Left renal pelvis (tissue), 4 donors: ENCODE measurements at regions not wholly inside any gene's neighbourhood (a gene's known extent, or its start where the extent isn't known, plus 50 kb on each side); places are given as distances from the start of the nearest gene placed in this dataset.
"Not testable (repeated sequence)": the region's sequence is repeated elsewhere in the genome, so short reads cannot be mapped to it uniquely, and the experiment has no call there.

Experiments used
- DNase-seq, 4 donors: peaks; one replicate each; pipeline ENCODE4 v3.0.0-alpha.2; 2013; ENCODE audit warnings: low read depth in 4 of 4, low spot score in 3 of 4

GRCh38 chr11:34756591-34756990 is 135.7 kb downstream of the EHF start:
- no peak for DNase-seq

- DNase-seq, result no peak
These were observed 134.8 kb downstream of the EHF start for GRCh38 chr11:34755671-34756070.

DNA sequence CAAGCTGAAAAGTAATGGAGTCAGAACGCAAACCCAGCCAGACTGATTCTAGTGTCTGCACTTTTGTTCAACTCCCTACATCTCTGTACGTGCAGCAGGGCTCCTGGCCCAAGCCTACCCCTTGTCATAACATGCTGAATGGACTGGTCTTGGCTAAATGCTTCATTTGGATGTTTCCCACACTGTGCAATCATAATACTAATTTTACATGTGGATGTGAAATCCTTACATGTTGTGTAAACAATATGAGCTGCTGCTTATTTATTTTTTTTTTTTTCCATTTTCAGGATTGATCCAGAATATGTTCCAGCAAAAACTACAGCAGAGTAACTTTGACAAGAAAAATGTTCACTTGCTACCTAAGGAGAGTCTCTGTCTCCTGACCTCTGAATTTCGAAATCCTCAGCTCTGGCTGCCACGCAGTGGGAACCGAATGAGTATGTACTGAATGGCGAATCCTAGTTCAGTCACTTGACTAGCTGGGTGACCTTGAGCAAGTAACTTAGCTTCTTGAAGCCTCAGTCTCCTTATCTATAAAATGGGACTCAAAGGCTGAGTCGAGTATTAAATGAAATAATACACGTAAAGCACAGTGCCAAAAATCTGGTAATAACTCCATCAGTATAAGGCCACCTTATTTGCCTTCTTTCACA is 133.4 kb downstream of the EHF start:
- no peak for DNase-seq

DNA sequence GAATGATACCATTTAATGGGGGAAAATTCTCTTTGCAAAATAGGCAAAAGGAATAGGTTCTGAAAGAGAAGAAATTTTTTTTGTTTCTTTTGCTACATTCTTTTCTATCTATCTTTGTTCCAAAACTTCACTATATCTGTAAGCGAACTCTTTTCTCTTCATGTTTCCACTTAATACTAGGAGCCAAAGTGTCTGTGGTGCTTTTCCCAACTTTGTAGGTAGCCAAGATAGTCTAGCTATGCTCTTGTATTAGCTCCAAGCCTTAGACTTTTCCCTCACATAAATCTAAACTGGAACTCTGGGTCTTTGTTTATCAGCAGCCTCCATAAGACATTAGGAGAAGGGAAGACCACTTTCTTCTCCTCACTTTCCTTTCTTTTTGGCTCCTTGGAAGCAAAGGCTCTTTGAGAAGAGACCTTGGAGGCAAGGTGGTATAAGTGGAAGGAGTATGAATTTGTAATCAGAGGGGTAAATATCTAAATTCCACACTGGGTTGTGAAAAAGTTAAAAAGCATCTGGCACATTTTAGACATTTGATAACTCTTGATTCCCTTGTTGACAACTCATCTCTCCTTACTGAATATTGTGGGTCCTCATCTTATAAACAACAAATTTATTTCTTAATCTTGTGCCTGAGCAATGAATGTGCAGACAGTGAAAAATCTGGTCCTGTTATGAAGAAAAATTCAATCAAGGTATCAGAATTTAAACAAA is 130.0 kb downstream of the EHF start:
- no peak for DNase-seq

GRCh38 chr11:34749666-34750659 is 129.1 kb downstream of the EHF start:
- no peak for DNase-seq

- no peak for DNase-seq
These were observed 127.1 kb downstream of the EHF start for GRCh38 chr11:34748036-34748435.

- DNase-seq, result no peak
These were observed 126.4 kb downstream of the EHF start for GRCh38 chr11:34747251-34747650.

DNA sequence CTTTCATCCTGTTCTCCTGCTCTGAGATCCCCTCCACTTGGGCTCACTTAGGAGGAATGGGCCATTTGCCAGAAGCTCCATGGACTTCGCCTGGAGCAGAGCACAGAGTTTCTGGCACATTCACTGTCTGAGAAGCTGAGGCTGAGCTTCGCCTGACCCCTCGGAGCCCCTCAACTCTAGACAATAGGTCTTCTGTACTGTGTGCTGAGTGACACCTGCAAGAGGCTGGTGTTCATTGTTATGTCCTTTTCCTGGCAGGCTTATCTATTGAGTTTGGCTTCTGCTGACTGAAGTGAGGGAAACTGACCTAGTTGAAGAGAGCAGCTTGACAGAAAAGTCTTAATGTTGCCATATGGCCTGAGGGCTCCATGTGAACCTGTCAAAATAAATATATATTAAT is 124.3 kb downstream of the EHF start:
- DNase-seq, result no peak

DNA sequence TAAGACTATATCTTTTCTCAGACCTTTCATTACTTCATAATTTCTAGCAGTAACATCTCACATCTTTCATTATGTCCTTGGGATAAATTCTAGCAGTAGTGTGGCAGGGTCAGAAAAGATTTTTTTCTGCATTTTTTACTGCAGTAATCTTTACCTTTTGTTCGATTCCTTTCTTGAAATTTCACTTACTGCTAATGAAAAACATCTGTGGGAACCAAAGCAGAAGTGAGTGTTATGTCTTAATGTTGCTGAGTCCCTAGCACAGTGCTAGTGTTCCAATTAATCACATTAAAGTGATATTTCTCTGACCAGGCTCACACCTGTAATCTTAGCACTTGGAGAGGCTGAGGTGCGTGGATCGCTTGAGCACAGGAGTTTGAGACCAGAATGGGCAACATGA is 123.6 kb downstream of the EHF start:
- DNase-seq, result no peak

DNA sequence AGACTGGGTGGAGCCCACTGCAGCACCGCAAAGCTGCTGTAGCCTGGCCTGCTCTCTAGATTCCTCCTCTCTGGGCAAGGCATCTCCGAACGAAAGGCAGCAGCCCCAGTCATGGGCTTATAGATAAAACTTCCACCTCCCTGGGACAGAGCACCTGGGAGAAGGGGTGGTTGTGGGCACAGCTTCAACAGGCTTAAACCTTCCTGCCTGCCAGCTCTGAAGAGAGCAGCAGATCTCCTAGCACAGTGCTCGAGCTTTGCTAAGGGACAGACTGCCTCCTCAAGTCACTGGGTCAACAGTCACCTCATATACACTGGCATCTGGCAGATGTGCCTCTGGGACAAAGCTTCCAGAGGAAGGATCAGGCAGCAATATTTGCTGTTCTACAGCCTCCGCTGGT is 117.3 kb downstream of the EHF start:
- DNase-seq, result no peak

DNA sequence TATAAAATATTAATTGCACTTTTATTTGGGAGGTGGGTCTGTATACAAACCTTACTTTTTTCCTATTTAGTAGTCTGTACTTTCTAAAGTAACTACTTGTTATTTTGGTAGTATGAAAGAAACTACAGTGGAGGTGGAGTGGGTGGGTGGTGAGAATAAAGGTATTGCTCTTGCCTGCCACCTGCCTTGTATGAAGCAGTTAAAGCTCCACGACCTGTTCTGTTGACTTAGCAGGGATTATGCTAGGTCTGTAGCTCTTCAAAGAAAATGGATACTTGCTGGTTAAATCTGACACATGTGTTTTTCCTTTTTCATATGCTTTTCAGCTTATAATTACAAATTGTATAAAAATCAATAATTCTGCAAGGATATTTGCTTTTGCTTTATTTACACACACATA is 111.9 kb downstream of the EHF start:
- no peak for DNase-seq

DNA sequence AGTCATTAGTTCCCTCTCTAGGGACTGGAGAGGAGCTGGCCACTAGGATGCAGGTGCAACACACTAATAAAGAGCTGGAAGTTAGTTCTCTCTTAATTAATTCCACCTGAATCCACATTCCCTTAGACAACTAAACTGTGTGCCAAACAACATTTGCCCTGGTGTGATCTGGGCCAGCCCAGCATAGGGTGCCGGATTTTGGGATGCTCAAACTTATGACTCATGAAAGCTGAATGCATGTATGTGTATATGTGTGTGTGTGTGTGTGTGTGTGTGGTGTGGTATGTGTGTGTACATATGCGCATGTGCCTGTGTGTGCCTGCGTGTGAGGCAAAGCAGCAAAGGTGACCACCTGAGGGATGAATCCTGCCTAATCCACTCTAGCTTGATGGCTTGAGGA is 110.7 kb downstream of the EHF start:
- DNase-seq, result no peak

DNA sequence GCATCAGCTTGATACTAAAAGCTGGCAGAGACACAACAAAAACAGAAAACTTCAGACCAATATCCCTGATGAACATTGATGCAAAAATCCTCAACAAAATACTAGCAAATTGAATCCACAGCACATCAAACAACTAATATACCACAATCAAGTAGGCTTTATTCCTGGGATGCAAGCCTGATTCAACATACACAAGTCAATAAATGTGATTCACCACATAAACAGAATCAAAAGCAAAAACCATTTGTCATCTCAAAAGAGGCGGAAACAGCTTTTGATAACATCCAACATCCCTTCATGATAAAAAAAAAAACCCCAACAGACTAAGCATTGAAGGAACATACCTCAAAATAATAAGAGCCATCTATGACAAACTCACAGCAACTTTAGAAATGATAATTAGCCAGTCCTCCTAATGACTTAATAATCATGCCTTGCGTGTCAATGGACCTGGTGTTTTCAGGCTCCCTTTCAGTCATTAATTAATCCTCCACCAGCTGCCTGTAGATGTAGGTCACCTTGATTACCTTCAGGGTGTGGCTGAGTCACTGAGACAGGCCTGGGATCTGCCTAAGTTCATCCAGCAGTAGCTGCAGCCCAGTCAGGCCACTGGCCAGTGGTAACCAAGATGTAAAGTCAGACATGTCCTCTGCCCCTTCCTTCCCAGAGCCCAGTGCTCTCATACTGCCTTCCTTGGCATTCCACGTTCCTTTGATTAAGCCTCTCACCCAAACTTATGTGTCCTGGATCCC is 109.8 kb downstream of the EHF start:
- no peak for DNase-seq

- no peak for DNase-seq
These were observed 107.7 kb downstream of the EHF start for GRCh38 chr11:34728609-34729008.

- no peak for DNase-seq
These were observed 106.4 kb downstream of the EHF start for GRCh38 chr11:34727228-34727737.

DNA sequence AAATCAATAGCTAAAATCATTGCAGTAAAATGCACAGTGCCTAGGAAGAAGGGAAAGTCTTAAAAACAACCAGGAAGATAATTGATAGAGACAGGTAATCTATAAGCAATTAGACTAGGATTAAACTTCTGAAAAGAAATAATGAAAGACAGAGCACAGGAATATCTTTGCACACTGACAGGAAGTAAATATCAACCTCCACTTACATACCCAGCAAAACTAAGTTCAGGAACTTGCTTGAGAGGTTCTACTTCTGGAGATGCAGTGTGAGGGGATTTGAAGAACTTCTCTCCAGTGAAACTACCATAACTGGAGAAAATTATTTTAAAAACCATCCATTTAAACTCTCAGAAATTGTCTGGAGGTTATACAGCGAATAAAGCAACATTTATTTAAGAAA is 104.1 kb downstream of the EHF start:
- DNase-seq, result no peak

- no peak for DNase-seq
These were observed 100.8 kb downstream of the EHF start for GRCh38 chr11:34721646-34722045.

- no peak for DNase-seq
These were observed 98.5 kb downstream of the EHF start for GRCh38 chr11:34719303-34719848.

DNA sequence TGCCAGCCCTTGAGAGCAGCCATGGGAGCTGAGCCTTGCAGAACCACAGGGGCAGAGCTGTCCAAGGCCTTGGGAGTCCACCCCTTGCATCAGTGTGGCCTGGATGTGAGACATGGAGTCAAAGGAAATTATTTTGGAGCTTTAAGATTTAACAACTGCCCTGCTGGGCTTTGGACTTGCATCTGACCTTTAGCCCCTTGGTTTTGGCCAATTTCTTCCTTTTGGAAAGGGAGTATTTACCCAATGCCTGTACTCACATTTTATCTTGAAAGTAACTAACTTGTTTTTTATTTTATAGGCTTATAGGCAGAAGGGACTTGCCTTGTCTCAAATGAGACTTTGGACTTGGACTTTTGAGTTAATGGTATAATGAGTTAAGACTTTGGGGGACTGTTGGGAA is 92.7 kb downstream of the EHF start:
- DNase-seq, result not testable (repeated sequence)
